ENCODE measurements at regions not wholly inside any gene's neighbourhood (a gene's known extent, or its start where the extent isn't known, plus 50 kb on each side); places are given as distances from the start of the nearest gene placed in this dataset.

GRCh38 chr4:173934933-173935620 is 348.4 kb downstream of the FBXO8 start:
- no peak overlapping the region for H3K27ac ChIP-seq
- H3K4me1 ChIP-seq: no peaks in the 10 kb centered on the region
- no peak for TF ChIP-seq POLR2A (IDR thresholded peaks at IDR 0.05)
- TF ChIP-seq CTCF (IDR thresholded peaks at IDR 0.05 in 4 of 5, conservative IDR thresholded peaks at IDR 0.05 in 1 of 5): no peak
- H3K4me3 ChIP-seq: no peak overlapping the region
- in situ Hi-C loops (cut with MboI; ENCODE audit: low sequenced_read_pairs in 4 of 4) (no loop called here), intact Hi-C loops (cut with DNase I; ENCODE audit: low total_unique reads) (no loop called here)
- no peak for ATAC-seq
- H3K36me3 ChIP-seq: no peaks in the 10 kb centered on the region
- H3K27me3 ChIP-seq: no peaks in the 10 kb centered on the region
- no peak for DNase-seq
- H3K9me3 ChIP-seq: no peaks in the 10 kb centered on the region

- no peak overlapping the region for H3K27ac ChIP-seq
- no peaks in the 10 kb centered on the region for H3K4me1 ChIP-seq
- ATAC-seq: no peak
- no peak overlapping the region for H3K4me3 ChIP-seq
- H3K36me3 ChIP-seq: no peaks in the 10 kb centered on the region
- intact Hi-C loops (cut with DNase I; ENCODE audit: low total_unique reads) (no loop called here), in situ Hi-C loops (cut with MboI; ENCODE audit: low sequenced_read_pairs in 4 of 4) (no loop called here)
- no peak for DNase-seq
- H3K9me3 ChIP-seq: no peaks in the 10 kb centered on the region
- TF ChIP-seq CTCF (IDR thresholded peaks at IDR 0.05 in 4 of 5, conservative IDR thresholded peaks at IDR 0.05 in 1 of 5): no peak
- TF ChIP-seq POLR2A (IDR thresholded peaks at IDR 0.05): no peak
- H3K27me3 ChIP-seq: no peaks in the 10 kb centered on the region
Measured at GRCh38 chr4:173934201-173934600, 349.3 kb downstream of the FBXO8 start.

- H3K4me3 ChIP-seq: no peak overlapping the region
- in situ Hi-C loops (cut with MboI; ENCODE audit: low sequenced_read_pairs in 4 of 4) (no loop called here), intact Hi-C loops (cut with DNase I; ENCODE audit: low total_unique reads) (no loop called here)
- H3K9me3 ChIP-seq: no peaks in the 10 kb centered on the region
- H3K4me1 ChIP-seq: no peaks in the 10 kb centered on the region
- H3K27me3 ChIP-seq: no peaks in the 10 kb centered on the region
- ATAC-seq (no peak), DNase-seq (no peak)
- H3K27ac ChIP-seq: no peak overlapping the region
- no peaks in the 10 kb centered on the region for H3K36me3 ChIP-seq
- no peak for TF ChIP-seq CTCF (IDR thresholded peaks at IDR 0.05 in 4 of 5, conservative IDR thresholded peaks at IDR 0.05 in 1 of 5)
- no peak for TF ChIP-seq POLR2A (IDR thresholded peaks at IDR 0.05)
Measured at GRCh38 chr4:173932701-173933100, 350.8 kb downstream of the FBXO8 start.

- no peaks in the 10 kb centered on the region for H3K36me3 ChIP-seq
- no peaks in the 10 kb centered on the region for H3K9me3 ChIP-seq
- no peak overlapping the region for H3K4me3 ChIP-seq
- ATAC-seq: no peak
- H3K27me3 ChIP-seq: no peaks in the 10 kb centered on the region
- H3K27ac ChIP-seq: no peak overlapping the region
- TF ChIP-seq CTCF (IDR thresholded peaks at IDR 0.05 in 4 of 5, conservative IDR thresholded peaks at IDR 0.05 in 1 of 5) (no peak), POLR2A (IDR thresholded peaks at IDR 0.05) (no peak)
- no peaks in the 10 kb centered on the region for H3K4me1 ChIP-seq
- in situ Hi-C loops (cut with MboI; ENCODE audit: low sequenced_read_pairs in 4 of 4): no loop called here
- intact Hi-C loops (cut with DNase I; ENCODE audit: low total_unique reads): no loop called here
- DNase-seq: no peak
Measured at GRCh38 chr4:173930329-173930967, 353.0 kb downstream of the FBXO8 start.
